ES-I3 (cell line): ENCODE measurements at regions not wholly inside any gene's neighbourhood (a gene's known extent, or its start where the extent isn't known, plus 50 kb on each side); places are given as distances from the start of the nearest gene placed in this dataset.

ENCODE experiments used
- H3K36me3 ChIP-seq: 2 replicates; pipeline ENCODE4 v1.6.1; 2013; ENCODE audit warnings: mild to moderate bottlenecking, low read length, control low read depth, moderate library complexity; ENCODE audit not compliant: insufficient read depth
- H3K4me1 ChIP-seq: 2 replicates; pipeline ENCODE4 v1.6.1; 2013; ENCODE audit warnings: mild to moderate bottlenecking, control low read depth, low read length; ENCODE audit not compliant: insufficient read depth
- H3K9ac ChIP-seq: 2 replicates; pipeline ENCODE4 v1.6.1; 2013; ENCODE audit warnings: low read depth, mild to moderate bottlenecking, low read length, moderate library complexity
- H3K9me3 ChIP-seq: 2 replicates; pipeline ENCODE4 v1.6.1; 2013; ENCODE audit warnings: mild to moderate bottlenecking, low read length, moderate library complexity; ENCODE audit not compliant: control insufficient read depth, insufficient read depth

DNA sequence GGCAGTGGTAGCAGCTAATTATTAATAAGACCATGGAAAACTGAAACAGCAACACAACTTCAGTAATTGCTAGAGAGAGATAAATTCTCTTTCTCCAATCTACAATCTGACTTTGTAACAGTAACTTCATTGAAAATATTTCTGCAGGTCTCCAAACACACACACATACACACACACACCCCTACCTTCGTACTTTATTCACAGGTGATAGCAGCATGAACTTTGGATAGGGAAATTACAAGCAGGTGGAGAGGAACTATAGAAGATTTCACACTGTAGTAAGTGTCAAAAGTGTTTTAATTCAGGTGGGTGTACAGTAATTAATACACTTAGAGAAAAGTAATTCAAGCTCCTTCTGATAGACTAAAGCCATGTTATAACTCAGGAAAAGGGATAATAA, 587.5 kb downstream of the TUSC7 start:
- H3K36me3 ChIP-seq: no peaks in the 10 kb centered on the region
- H3K4me1 ChIP-seq: no peaks in the 10 kb centered on the region
- H3K9me3 ChIP-seq: no peaks in the 10 kb centered on the region
- no peak overlapping the region for H3K9ac ChIP-seq

DNA sequence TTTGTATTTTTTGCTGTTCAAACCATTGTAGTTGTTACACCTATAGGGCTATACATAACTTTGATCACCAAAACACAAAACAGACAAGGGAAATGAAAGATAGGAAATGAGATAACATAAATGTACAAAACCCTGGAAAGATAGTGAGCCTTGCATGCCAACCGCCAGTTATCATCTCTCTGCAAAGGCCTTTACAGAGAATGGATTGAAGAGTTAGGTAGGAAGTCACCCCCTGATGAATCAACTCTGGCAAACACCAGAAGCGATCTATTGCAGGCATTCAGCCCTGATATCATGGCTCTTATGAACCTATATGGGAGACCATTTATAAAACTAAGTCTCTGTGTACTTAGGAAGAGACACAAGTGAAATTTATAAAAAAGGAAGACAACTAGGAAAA, 588.0 kb downstream of the TUSC7 start:
- no peaks in the 10 kb centered on the region for H3K36me3 ChIP-seq
- H3K9me3 ChIP-seq: no peaks in the 10 kb centered on the region
- no peak overlapping the region for H3K9ac ChIP-seq

DNA sequence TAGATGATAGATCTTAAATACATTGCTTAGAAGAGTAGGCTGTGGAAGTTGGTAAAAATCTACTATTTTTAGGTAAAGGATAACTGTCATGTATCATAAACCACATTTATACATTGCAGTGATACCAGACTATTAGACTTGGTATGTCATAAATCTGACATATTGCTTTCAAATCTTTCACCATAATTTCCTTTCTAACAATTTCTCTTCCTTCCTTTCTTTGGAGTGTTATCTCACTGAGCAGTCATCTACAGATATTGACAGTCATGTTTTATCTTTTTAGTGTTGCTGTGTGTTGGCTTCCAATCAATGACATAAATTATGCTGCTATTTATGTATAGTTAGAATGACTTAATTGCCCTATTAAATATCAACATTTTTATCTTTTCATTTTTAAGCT, 588.7 kb downstream of the TUSC7 start:
- Histone ChIP-seq H3K36me3 (no peaks in the 10 kb centered on the region), H3K4me1 (no peaks in the 10 kb centered on the region), H3K9me3 (no peaks in the 10 kb centered on the region), H3K9ac (no peak overlapping the region)

More for the DNA sequence above, 588.0 kb downstream of the TUSC7 start:
- no peaks in the 10 kb centered on the region for H3K4me1 ChIP-seq

DNA sequence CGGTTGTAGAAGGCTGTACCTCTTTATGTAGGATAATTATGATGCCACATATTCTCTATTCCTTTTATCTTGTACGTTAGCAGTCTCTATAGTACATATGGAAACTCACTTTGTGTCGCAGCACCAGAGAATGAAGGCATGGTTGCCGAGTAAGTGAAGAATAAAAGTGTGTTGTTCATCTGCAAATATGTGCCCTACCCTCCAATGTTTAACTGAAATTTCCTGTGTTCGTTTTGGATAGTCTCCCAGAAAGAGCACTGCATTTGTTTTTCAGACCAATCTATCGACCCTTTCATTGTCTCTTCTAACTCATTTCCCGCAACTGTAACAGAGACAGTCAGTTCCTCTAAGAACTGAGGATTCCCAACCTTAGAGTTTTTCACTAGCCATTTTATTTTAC, 592.8 kb downstream of the TUSC7 start:
- Histone ChIP-seq H3K4me1 (no peaks in the 10 kb centered on the region), H3K9ac (no peak overlapping the region), H3K9me3 (no peaks in the 10 kb centered on the region), H3K36me3 (no peaks in the 10 kb centered on the region)

DNA sequence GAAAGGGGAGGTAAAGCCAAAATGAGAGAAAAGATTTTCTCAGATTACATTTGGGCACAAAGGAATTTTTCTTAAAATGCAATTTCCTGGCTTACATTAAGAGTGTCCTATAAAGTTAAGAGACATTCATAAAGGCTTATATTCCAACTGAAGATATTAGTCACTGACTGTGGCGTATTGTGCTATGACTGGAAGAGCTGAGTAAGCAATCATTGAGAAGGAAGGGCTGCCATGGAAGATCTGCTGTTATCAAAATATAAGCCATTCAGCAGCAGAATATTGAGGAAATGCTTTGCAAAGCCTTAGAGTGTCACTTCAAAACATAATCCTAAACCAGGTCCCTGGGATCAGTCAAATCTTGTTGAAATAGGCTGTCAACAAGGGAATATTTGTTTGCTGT, 593.9 kb downstream of the TUSC7 start:
- no peak overlapping the region for H3K9ac ChIP-seq
- no peaks in the 10 kb centered on the region for H3K9me3 ChIP-seq
- no peaks in the 10 kb centered on the region for H3K4me1 ChIP-seq
- H3K36me3 ChIP-seq: no peaks in the 10 kb centered on the region

DNA sequence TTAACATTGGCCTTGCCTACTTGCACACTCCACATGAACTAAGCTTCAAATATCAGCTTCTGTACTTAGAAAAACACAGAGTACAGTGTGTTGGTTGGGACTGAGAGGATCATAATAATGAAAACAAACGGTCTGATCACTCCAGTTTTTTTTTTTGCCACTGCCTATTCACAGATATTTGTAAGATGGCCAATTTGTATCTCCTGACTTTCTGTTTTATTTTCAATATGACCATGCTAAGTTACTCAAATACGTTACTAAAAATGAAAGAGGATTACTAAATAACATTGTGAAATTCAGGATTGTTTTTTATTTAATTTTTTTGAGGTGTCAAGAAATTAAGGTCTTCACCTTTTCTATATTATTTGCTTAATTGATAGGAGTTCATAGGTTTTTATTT, 595.1 kb downstream of the TUSC7 start:
- Histone ChIP-seq H3K9me3 (no peaks in the 10 kb centered on the region), H3K9ac (no peak overlapping the region), H3K4me1 (no peaks in the 10 kb centered on the region), H3K36me3 (no peaks in the 10 kb centered on the region)

DNA sequence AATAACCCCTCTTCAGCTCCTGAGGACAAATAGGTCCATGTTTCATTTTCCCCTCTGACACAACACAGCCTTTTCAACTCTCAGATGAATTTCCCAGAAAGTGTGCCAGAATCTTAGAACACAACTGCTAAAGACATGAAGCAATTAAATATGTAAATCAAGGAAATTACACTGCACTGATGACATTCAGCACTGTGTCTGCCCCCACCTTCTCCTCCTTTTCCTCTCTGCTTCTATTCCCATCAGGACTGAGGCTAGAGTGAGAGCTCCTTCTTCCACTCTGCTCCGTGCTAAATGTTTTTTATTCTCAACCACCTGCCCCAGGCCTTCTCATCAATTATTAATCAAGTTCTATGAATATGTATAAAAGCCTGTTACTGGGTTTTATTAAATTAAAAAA, 596.1 kb downstream of the TUSC7 start:
- H3K9me3 ChIP-seq: no peaks in the 10 kb centered on the region
- no peak overlapping the region for H3K9ac ChIP-seq
- no peaks in the 10 kb centered on the region for H3K4me1 ChIP-seq
- no peaks in the 10 kb centered on the region for H3K36me3 ChIP-seq

DNA sequence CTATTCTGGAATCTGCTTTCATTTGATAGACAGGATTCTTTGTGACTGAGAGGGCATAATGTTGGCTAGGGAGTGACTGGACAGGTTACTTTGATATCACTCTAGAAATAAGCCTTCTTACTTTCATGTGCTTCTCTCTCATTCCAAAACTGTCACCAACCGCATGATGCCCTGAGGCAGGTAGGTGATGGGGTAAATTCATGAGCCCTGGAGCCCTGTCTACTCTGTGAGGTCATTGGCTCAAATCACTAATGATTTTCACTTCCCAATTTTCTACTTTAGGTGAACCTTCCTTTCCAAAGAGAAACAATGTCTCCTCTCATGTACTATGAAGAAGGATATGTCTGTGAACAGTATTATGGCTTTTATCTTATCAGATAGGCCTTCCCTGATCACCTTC, 596.7 kb downstream of the TUSC7 start:
- Histone ChIP-seq H3K9me3 (no peaks in the 10 kb centered on the region), H3K4me1 (no peaks in the 10 kb centered on the region), H3K9ac (no peak overlapping the region), H3K36me3 (no peaks in the 10 kb centered on the region)

DNA sequence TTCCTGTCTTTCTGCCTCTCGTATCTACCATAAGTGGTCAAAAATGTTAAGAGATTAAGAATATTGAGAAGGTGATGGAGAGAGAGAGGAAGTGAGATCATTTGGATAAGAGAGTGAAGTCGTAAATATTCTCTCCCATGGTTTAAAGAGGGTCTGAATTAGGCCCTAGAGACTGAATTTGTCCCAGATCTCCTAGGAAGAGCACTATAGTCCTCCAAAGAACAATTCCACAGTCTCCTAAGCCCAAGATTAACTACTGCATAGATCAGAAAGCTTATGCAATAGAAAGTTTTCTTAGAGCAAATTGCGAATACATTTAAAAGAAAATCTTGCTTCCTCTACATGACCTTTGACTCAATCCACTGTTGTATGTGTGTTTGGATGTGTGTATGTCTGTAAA, 598.8 kb downstream of the TUSC7 start:
- Histone ChIP-seq H3K36me3 (no peaks in the 10 kb centered on the region), H3K9me3 (no peaks in the 10 kb centered on the region), H3K4me1 (no peaks in the 10 kb centered on the region), H3K9ac (no peak overlapping the region)

DNA sequence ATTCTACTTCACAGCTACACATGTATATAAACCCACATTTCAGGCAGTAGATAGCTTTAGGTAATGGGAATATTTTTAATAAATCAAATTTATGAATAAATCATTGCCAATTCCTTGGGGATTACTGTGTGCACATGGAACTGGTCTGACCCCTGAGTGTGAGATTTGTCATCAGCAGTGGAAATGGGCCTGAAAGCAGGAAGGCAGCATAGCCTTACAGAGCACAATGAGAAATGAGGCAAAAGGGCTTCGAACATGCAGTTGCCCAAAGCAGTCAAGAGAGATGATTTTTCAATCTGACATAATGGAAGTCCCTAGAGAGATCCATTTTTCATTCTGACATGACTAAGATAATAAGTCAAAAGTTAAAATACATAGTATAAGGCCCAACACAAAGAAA, 599.2 kb downstream of the TUSC7 start:
- Histone ChIP-seq H3K4me1 (no peaks in the 10 kb centered on the region), H3K9ac (no peak overlapping the region), H3K36me3 (no peaks in the 10 kb centered on the region), H3K9me3 (no peaks in the 10 kb centered on the region)

DNA sequence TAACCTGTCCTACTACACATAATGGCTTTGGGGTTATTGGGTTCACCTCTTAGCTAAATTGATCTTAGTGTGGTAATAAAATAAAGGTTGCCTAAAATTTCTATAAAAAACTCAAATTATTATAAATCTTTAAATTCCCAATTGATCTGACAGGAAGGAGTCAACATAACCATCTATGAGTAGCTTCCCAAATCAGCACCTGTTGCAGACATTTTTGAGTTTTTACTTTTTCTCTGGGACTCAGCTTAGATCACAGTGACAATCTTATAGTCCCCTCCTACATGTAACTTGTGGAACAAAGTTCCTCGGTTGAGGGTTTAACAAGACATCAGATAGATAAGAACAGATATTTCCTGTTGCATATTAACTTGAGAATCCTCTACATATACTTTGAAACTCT, 601.0 kb downstream of the TUSC7 start:
- Histone ChIP-seq H3K9ac (no peak overlapping the region), H3K36me3 (no peaks in the 10 kb centered on the region), H3K9me3 (no peaks in the 10 kb centered on the region), H3K4me1 (no peaks in the 10 kb centered on the region)

DNA sequence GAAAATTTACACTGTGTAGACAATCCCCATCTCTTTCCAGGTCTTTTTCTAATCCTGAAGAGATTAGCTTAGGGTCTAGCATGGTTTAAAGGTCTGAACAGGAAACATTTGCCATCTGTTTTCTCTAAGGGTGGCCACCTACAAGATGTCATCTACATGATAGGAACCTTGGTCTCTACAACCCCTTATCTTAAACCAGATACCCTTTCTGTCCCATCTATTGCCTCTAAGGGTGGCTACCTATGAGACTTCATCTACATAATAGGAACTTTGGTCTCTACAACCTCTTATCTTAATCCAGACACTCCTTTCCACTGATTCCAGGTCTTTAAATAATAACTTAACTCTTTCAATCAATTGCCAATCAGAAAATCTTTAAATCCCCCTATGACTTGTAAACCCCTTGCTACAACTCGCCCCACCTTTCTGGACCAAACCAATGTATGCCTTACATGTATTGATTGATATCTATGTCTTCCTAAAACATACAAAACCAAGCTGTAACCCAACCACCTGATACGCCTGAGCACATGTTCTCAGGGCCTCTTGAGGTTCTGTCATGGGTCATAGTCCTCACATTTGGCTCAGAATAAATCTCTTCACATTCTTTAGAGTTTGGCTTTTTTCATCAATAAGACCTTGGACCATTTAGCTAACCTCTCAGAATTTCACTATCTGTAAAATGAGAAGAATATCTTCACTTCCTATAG, 605.0 kb downstream of the TUSC7 start:
- H3K9ac ChIP-seq: no peak overlapping the region
- H3K9me3 ChIP-seq: no peaks in the 10 kb centered on the region
- no peaks in the 10 kb centered on the region for H3K36me3 ChIP-seq
- no peaks in the 10 kb centered on the region for H3K4me1 ChIP-seq

DNA sequence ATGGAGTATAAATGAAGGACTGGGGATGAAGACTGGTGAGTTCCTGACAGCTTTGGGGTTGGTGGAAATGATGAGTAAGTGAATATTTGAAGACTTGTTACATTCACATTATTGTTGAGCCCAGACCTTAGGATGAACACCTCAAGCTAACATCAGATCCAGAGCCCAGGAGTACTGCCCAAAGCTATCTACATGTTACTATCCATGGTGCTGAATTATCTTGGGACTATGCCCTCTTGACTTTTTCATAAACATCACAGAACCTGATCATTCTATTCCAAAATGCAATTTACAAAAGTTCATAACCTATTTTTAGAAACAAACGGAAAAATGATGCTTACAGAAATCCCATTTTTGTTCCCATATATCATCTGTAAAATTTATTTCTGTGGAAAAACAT, 613.3 kb downstream of the TUSC7 start:
- H3K4me1 ChIP-seq: no peaks in the 10 kb centered on the region
- no peak overlapping the region for H3K9ac ChIP-seq
- H3K9me3 ChIP-seq: no peaks in the 10 kb centered on the region
- H3K36me3 ChIP-seq: no peaks in the 10 kb centered on the region

DNA sequence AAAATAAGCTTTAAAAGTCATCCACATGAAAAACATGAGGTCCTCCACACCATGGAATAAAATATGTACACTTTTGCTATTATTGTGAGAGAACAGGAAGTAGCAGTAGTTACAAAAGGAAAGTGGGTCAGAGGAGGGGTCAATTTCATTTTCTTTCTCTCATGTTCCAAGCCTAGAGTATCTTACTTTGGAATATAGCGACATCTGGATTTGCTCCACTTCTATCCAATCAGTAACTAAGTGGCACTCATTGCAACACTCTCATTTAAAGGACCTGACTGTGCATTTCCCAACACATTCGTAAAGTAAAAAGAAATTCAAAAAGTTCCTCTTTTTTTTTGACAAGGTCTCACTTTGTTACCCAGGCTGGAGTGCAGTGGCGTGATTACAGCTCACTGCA, 637.3 kb downstream of the TUSC7 start:
- no peaks in the 10 kb centered on the region for H3K9me3 ChIP-seq
- H3K9ac ChIP-seq: no peak overlapping the region
- H3K36me3 ChIP-seq: no peaks in the 10 kb centered on the region
- H3K4me1 ChIP-seq: no peaks in the 10 kb centered on the region

DNA sequence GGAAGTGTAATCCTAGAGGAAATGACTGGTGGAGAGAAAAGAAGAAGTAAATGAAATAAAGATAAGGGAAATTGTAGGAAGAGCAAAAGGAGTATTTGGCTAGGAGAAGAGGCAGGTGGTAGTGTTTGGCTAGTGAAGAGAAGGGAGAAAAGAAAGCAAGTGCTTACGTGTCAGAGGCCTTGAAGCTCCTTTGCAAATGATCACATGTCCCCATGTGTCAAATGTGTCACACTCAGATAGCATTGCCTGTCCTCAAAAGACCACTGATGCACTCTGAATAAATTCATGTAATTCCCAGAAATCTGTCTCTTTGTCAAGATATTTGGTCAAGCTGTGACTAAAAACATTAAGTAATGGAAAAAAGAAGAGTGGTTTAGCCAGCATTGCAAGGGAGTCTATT, 639.3 kb downstream of the TUSC7 start:
- H3K9ac ChIP-seq: no peak overlapping the region
- no peaks in the 10 kb centered on the region for H3K9me3 ChIP-seq
- H3K4me1 ChIP-seq: no peaks in the 10 kb centered on the region
- no peaks in the 10 kb centered on the region for H3K36me3 ChIP-seq

DNA sequence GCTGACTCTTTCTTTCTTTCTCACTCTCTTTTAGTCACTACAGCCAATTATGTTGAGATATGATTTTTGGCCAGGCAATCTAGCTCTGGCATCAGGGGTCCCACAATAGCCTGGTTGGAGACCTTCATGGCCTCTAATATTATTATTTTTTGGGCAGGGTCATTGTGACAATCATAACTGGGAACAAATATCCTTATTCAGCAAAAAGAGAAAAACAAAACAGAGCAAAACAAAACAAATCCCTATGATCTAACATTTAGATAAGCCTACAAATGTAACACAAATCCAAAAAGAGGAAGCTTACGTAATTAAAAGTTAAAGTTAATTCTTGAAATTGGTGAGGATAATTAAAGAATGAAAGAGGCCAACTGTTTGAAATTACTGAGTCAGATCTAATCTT, 640.0 kb downstream of the TUSC7 start:
- Histone ChIP-seq H3K4me1 (no peaks in the 10 kb centered on the region), H3K9me3 (no peaks in the 10 kb centered on the region), H3K9ac (no peak overlapping the region), H3K36me3 (no peaks in the 10 kb centered on the region)
